HUES6 (cell line): ENCODE measurements at regions not wholly inside any gene's neighbourhood (a gene's known extent, or its start where the extent isn't known, plus 50 kb on each side); places are given as distances from the start of the nearest gene placed in this dataset.

ENCODE experiments used
- H3K27ac ChIP-seq: 2 replicates; pipeline ENCODE4 v1.7.0; 2013; ENCODE audit warnings: low read depth, mild to moderate bottlenecking, low read length, inconsistent platforms
- H3K27me3 ChIP-seq: 2 replicates; pipeline ENCODE4 v1.6.1; 2013; ENCODE audit warnings: low read length; ENCODE audit not compliant: control insufficient read depth, insufficient read depth
- H3K36me3 ChIP-seq: 2 replicates; pipeline ENCODE4 v1.6.1; 2013; ENCODE audit warnings: low read length; ENCODE audit not compliant: control insufficient read depth, insufficient read depth
- H3K4me1 ChIP-seq: 2 replicates; pipeline ENCODE4 v1.6.1; 2013; ENCODE audit warnings: low read length; ENCODE audit not compliant: control insufficient read depth, insufficient read depth
- H3K4me3 ChIP-seq: 2 replicates; pipeline ENCODE4 v1.5.1; 2013; ENCODE audit warnings: low read depth, low read length
- H3K9ac ChIP-seq: one replicate; pipeline ENCODE4 v1.6.1; 2013; ENCODE audit warnings: mild to moderate bottlenecking, low read length
- H3K9me3 ChIP-seq: 2 replicates; pipeline ENCODE4 v1.6.1; 2013; ENCODE audit warnings: low read depth, low read length; ENCODE audit not compliant: control insufficient read depth, insufficient read depth

DNA sequence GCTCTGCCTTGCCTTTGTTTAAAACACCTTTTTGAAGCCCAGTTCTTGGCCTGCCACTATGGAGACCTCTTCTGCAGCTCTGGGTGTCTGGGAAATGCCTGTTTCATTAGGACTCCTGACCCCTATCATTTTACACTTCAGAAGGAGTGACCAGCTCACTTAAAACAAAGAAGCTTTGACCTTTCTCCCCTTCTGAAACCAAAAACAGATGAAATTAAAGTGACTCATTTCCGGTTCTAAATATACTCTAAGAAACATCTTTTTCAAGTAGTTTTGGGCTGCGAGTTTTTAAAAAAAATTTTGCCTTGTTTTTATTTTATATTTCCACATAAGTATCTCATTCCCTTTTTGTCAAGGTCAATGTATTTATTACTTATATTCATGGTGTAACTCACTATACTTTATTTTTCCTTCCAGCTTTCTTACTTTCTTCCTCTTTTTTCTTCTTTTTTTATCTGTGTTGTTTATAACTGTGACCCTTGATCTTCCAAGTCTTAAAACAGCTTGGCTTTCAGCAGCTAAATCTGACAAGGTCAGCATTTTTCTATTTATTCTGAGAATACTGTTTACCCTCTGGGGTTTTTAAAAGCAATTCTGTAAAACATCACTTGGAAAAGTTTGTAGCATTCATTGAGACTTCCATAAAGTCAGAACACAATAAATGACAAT lies 672.9 kb downstream of the NR2F1-AS1 start:
- Histone ChIP-seq H3K27ac (no peak overlapping the region), H3K36me3 (no peaks in the 10 kb centered on the region), H3K9ac (no peak overlapping the region), H3K4me1 (peaks cover 30% of the 10 kb centered on the region), H3K4me3 (no peak overlapping the region), H3K9me3 (no peaks in the 10 kb centered on the region), H3K27me3 (no peaks in the 10 kb centered on the region)

DNA sequence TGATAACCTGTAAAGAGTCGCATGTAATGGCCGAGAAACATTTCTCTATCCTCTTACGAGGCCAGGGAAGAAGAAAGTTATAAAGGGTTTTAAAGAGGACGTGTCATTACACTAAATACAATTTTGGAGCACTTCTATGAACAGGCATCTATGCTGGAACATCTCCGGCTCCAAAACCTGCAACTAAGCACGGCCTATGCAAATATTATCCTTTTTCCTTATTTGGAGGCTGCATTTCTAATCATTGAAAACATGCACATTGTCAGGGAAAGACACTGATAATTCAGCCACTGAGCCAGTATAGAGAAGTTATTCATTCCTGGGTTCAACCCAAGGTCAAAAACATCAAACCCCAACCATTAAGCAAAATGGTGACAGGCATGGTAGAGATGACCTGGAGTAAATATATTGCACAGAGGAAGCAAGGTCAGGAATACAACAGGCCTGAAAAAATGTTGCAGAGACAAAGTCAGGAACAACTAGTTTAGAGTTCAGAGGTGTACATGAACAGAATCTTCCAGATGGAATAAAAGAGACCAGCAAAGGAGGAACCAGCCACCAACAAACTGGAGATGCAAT lies 674.1 kb downstream of the NR2F1-AS1 start:
- H3K9ac ChIP-seq, result no peak overlapping the region
- no peak overlapping the region for H3K27ac ChIP-seq
- H3K4me3 ChIP-seq, result no peak overlapping the region
- no peaks in the 10 kb centered on the region for H3K27me3 ChIP-seq
- H3K36me3 ChIP-seq, result no peaks in the 10 kb centered on the region
- H3K4me1 ChIP-seq, result peaks cover 23% of the 10 kb centered on the region
- no peaks in the 10 kb centered on the region for H3K9me3 ChIP-seq

DNA sequence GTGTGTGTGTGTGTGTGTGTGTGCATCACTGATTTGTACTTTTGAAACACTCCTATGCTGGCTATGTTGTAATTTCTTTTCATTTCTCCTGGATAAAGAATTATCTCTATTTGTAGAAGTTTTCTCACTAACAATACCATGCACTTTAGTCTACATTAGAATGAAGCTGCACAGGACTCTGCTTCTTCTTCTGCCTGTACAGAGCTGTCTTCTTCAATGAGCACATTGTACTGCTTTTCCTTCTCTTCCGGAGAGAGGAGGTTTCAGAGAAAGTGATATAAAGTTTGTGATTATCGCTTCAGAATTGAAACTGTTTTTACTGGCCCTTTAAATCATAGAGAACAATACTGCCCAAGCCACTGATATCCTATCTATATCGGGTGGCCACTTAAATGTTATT lies 677.0 kb downstream of the NR2F1-AS1 start:
- H3K27ac ChIP-seq, result no peak overlapping the region

DNA sequence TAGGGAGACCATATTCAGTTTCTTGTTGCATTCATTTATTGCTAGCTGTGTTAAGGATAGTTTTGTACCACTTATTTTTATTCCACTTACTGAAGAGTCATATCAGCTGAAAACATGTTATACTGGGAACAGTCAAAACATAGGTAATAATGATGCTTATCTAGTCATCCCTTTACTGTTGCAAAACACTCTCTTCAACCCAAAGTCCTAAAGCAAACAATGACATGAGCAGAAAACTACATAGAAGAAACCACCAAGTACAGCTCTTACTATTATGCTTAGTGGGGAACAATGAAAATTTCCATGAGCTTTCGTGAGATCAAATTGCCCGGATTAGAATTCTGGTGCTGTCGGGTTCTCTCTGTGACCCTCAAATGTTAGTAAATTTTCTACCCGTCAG lies 681.4 kb downstream of the NR2F1-AS1 start:
- H3K27me3 ChIP-seq, result no peaks in the 10 kb centered on the region
- H3K27ac ChIP-seq, result no peak overlapping the region
- no peak overlapping the region for H3K9ac ChIP-seq
- H3K4me1 ChIP-seq, result no peaks in the 10 kb centered on the region
- no peaks in the 10 kb centered on the region for H3K9me3 ChIP-seq
- H3K4me3 ChIP-seq, result no peak overlapping the region
- no peaks in the 10 kb centered on the region for H3K36me3 ChIP-seq

More for the DNA sequence above, 677.0 kb downstream of the NR2F1-AS1 start:
- Histone ChIP-seq H3K4me1 (no peaks in the 10 kb centered on the region), H3K4me3 (no peak overlapping the region), H3K9me3 (no peaks in the 10 kb centered on the region), H3K36me3 (no peaks in the 10 kb centered on the region), H3K9ac (no peak overlapping the region), H3K27me3 (no peaks in the 10 kb centered on the region)

DNA sequence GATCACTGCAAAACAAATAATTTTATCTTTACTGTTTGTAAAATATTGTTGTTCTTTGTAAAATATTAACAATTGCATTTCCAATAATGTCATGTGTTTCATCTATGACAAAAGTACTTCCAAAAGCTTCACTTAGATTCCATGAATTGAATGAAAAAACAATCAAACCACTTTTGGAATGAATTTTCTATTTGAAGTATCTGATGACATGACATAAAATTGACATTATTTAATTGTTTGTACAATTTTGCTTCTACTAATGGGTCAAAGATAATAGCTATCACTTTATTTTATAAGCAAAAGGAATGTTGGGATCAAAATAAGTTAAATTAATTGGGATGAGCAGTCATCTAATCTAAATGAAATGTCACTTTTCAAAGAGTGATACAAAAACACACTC lies 684.3 kb downstream of the NR2F1-AS1 start:
- H3K9ac ChIP-seq, result no peak overlapping the region
- no peaks in the 10 kb centered on the region for H3K4me1 ChIP-seq
- no peak overlapping the region for H3K4me3 ChIP-seq
- H3K27me3 ChIP-seq, result no peaks in the 10 kb centered on the region
- no peak overlapping the region for H3K27ac ChIP-seq
- H3K9me3 ChIP-seq, result no peaks in the 10 kb centered on the region
- no peaks in the 10 kb centered on the region for H3K36me3 ChIP-seq

DNA sequence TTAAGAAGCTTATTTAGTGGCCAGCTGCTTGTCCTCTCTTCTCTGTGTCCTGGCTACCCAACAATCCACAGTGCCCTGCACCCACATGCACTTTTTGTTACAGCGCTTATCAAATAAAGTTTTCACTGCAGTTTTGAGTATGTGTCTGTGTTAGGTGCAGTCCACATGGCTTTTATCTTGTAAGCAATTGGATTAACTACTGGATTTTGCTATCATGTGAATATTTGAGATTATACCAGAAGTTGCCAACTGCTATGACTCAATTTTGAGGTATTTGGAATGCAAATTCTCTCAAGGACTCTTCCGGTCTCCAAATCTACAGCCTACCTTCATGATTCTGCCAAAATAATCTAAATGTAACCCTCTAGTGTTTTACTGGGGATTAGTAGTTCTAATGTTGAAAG lies 690.2 kb downstream of the NR2F1-AS1 start:
- no peak overlapping the region for H3K4me3 ChIP-seq
- no peak overlapping the region for H3K27ac ChIP-seq
- no peaks in the 10 kb centered on the region for H3K4me1 ChIP-seq
- H3K27me3 ChIP-seq, result no peaks in the 10 kb centered on the region
- no peaks in the 10 kb centered on the region for H3K36me3 ChIP-seq
- no peak overlapping the region for H3K9ac ChIP-seq
- H3K9me3 ChIP-seq, result no peaks in the 10 kb centered on the region

DNA sequence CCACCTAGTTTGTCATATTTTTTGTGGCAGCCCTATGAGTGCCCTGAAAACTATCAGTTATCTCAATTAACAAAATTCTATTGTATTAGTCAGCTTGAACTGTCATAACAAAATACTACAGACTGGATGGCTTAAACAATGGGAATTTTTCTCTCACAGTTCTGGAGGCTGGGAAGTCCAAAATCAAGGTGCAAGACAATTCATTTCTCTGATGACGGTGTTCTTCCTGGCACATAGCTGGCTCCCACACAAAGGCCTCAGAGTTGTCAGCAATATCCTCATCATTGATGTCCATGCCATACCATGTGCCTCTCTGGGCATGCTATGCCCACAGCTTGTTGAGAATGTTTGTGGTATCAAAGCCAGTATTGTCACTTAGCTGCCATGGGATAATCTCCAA lies 691.9 kb downstream of the NR2F1-AS1 start:
- no peaks in the 10 kb centered on the region for H3K27me3 ChIP-seq
- no peaks in the 10 kb centered on the region for H3K36me3 ChIP-seq
- H3K4me3 ChIP-seq, result no peak overlapping the region
- no peaks in the 10 kb centered on the region for H3K4me1 ChIP-seq
- H3K9me3 ChIP-seq, result no peaks in the 10 kb centered on the region
- no peak overlapping the region for H3K27ac ChIP-seq
- no peak overlapping the region for H3K9ac ChIP-seq

DNA sequence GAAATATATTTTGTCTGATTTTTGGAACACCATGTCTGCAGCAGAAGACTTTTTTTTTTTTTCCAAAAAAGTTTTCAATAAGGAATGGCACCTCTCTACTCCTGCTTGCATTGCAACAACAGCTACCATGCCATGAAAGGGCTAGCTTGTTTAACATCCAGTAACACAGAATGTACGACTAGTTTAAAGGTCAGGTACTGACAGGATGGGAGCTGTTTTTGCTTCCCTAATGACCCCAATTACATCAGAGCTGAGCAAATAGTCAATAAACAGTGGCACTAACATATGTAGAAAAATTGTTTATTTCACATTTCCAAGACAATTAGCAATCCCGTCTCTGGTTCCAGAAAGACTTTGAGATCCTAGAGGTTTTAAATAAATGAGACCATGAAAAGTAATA lies 693.8 kb downstream of the NR2F1-AS1 start:
- Histone ChIP-seq H3K9ac (no peak overlapping the region), H3K27ac (no peak overlapping the region), H3K27me3 (no peaks in the 10 kb centered on the region), H3K4me3 (no peak overlapping the region), H3K9me3 (no peaks in the 10 kb centered on the region), H3K36me3 (no peaks in the 10 kb centered on the region), H3K4me1 (no peaks in the 10 kb centered on the region)

DNA sequence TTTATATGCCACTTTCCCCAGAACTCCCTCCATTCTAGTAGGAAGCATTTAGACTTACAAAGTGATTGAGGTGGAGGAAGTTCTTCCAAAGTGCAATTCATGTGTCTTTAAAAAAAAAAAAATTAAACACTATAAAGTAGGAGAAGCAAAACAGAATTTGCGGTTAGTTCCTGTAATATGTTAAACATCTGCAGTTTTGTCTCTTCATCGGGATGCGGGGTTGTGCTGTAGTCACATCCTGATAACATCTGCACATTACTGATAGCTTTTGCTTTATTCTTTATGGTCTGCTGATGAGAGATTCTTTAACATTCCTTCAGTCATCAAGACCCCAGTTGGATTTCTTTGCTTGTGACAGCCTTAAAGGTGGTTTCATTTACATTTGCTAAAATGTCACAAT lies 694.3 kb downstream of the NR2F1-AS1 start:
- Histone ChIP-seq H3K27ac (no peak overlapping the region), H3K9me3 (no peaks in the 10 kb centered on the region), H3K4me1 (no peaks in the 10 kb centered on the region), H3K27me3 (no peaks in the 10 kb centered on the region), H3K9ac (no peak overlapping the region), H3K36me3 (no peaks in the 10 kb centered on the region), H3K4me3 (no peak overlapping the region)

DNA sequence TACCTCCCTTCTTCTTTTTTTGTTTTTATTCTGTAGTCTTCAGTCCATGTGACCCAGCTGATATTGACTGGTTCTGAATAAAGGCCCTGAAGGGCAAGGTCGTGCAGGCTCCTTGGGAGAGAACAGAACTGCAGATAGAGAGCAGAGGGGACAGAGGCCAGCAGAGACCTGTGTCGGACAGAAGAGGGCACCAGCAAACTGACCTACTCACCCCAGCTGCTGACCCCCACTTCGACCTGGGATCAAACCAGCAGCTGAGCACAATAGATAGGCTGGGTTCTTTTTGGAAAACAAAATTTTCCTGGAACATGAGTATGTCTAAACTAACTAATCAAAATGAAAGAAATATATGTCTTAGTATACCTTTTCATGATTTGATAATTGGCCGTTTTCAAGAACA lies 695.1 kb downstream of the NR2F1-AS1 start:
- Histone ChIP-seq H3K9ac (no peak overlapping the region), H3K4me1 (no peaks in the 10 kb centered on the region), H3K27me3 (no peaks in the 10 kb centered on the region), H3K36me3 (no peaks in the 10 kb centered on the region), H3K4me3 (no peak overlapping the region), H3K27ac (no peak overlapping the region), H3K9me3 (no peaks in the 10 kb centered on the region)

DNA sequence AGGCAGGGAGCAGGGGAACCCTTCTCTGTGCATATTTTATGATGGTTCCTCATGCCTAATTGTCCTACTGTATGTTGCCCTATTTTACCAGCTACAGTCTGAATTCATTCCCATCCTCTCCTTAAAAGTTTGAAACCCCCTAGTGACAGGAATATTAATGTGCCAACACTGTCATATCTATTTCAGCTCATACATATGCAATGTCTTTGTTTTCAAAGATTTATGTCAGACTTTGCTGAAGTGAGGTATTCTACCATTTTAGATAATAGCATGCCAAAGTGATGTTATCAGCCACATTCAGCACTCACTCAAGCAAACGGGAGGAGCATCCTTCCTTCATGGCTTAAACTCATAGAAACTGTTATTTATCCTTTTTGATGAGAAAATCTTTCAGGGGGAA lies 696.5 kb downstream of the NR2F1-AS1 start:
- no peak overlapping the region for H3K4me3 ChIP-seq
- H3K9ac ChIP-seq, result no peak overlapping the region
- no peaks in the 10 kb centered on the region for H3K4me1 ChIP-seq
- H3K27ac ChIP-seq, result no peak overlapping the region
- no peaks in the 10 kb centered on the region for H3K27me3 ChIP-seq
- H3K36me3 ChIP-seq, result no peaks in the 10 kb centered on the region
- H3K9me3 ChIP-seq, result no peaks in the 10 kb centered on the region
